AG08396 (cell line): ENCODE measurements at regions not wholly inside any gene's neighbourhood (a gene's known extent, or its start where the extent isn't known, plus 50 kb on each side); places are given as distances from the start of the nearest gene placed in this dataset.
A peak's percentile ranks its signal among the peaks of the same experiment; 100 is the strongest.

Source experiments
- DNase-seq: peaks from one replicate; pipeline ENCODE4 v3.0.0; 2012; ENCODE audit warnings: low spot score, mixed read lengths

DNA sequence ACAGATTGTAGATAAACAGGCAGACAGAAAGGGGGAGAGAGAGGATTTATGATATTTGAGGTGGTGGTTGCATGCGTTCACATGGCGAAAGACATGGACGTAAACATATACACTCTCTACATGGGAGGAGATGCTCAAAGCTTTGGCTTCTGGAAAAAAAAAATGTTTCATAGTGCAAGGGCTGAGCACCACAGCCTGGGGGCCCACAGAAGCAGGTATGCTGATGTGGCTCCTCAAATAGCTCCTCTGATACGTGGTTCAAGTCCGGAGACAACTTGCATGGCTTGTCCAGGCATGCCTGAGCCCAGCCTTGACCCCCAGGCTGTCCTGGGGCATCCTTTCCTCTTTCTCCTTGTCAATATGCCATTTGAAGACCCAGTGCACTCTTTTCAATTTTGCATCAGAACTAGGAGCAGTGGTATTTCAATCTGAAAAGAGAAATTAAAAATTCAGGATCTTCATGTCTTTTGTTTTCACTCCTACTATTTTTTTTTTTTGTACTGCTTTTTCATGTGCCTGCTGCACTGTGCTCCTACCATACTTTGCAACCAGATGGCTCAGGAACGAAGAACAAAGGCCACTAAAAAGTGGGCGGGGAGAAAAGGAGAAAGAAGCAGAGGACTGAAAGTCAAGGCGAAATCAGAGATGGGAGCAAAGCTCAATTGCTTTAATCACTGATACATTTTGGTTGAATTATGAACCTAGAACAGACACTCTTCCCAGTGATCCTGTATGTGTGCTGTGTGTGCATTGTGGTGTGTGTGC lies 495.7 kb upstream of the TCF4 start:
- DNase-seq, result no peak

DNA sequence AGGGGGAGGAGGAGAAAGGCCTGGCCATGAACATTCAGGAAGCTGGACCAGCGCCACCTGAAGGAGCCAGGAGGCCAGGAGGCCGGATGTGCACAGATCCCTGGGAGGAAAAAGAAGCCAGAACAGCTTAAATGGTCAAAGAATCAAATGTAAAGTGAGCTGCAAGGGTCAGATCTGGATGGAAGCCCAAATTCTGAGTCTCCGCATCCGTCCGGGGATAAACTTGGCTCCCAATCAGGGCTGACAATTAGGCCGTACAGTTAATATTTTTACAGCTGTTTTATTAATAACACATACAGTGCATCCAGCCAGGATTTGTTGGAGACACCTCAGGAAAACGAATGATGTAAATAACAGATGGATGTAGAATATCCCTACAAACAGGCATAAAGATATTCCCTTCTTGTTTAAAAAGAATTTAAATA lies 495.1 kb upstream of the TCF4 start:
- peak; percentile 16 for DNase-seq

DNA sequence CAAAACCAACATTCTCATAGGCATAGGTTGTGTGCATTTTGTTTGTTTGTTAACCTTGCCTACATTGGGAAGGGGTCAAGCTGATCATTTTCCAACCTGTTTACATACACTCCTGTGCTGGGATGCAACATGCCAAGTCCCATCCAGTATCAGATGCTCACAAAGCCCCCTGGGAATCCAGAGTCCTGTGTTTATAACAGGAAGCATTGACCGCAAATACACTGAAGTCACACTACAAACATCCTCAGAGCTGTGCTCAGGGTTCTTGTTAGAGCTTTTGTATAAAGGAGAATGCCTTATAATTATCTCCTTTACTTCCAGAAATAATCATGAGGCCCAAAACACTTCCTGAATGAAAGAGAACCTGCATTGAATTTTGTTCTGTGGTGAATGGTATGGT lies 488.7 kb upstream of the TCF4 start:
- no peak for DNase-seq

DNA sequence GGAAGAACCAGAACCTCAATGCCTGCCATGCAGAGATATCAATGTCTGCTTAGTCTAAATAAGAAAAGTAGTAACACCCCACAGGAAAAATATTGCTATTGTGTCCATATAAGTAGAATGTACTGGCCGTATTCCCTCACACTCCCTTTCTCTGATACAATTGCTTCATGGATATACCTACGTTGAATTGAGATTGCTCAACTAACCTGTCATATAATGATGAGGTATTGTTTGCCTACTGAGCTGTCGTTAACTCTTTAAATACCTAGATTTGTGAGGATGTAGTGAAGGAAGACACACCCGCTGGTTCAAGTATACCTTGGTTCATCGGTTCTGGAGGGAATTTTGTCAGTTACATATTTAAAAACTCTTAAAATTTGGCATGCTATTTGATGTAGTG lies 480.7 kb upstream of the TCF4 start:
- no peak for DNase-seq

DNA sequence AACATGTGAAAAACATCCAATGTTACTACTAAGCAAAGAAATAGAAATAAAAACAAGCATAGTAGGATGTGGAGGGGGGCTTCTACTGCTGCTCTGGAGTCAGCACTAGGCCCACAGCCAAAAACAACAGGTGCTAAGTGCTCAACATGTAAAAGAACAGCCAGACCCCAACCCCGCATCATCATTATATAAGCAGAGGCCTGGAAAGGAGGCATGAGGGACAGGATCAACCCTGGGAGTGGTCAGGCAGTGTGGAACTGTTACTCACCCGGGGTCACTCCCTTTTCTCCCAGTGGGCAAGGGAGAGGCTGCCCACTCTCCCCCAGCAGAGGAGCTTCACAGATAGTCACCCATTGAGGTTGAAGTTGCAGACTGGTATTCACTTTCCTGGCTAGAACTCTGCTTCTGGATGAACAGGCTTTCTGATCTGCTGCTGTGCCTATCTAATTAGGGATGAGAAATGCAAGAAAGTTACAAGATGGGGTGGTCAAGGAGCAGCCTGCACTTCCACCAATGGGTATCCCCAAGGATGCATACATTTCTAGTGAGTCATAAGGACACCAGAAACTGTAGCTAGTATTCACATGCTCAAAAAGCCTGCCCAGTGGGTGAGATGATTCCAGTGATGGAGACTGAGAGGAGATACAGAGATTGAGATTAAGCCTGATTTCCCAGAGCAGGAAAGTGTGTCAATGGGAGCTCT lies 480.1 kb upstream of the TCF4 start:
- DNase-seq, result peak; percentile 56

DNA sequence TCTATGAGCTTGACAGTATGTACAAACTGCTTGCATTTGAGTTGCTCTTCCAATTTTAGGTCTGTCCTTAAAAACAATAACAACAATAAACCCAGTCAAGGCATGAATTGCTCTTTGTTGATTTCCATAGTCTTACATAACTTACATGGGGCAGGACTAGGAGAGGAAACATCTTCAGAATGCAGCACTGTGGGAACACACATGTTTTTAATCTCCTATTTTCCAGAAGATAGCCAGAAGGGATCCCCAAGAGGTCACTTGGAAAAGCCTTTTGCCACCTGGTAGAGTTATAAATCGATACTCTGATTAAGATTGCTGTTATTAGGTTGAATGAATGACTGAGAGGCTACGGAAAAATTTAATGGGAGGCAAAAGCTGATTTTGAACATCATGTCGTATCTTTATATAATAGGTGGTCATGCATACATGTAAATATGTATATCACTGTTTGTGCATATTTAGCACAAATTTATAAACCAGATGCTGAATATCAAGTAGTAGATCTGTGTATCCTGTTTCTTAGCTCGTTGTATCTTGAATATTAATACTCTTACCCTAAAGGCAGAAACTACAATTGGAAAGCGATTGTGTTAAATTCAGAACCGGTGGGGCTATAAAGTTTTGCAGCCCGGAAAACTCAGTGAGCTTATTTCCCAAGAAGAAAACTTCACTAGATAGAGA lies 479.4 kb upstream of the TCF4 start:
- DNase-seq, result no peak

DNA sequence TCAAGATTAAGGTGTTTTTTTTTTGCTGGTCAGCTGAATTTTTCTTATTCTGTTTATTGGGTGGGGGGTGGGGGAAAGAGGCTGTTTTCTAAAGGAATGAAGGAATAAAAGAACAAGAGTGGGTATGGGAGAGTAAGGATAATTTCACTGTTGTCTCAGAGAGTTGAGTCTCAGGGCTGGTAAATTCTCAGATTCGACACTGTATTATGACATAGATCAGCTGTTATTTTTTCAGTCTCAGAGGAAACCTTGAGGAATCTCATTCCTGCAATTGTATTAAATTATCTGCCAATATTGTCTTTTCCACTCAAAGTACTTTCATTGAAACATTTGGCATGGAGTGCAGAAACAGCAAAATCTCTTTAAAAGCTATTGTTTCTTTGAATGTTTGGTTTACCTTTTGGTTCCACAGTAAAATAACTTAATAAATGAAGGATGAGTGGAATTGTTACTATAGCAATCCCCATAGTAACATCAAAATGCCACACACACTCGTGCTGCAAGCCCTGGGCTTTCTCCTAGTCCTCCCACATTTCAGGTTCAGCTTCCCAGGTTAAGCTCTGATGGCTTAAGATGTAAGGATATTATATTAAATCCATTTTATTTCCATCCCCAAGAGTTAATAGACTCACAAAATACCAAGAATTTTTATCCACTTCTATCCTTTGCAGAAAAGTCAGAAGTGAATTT lies 478.7 kb upstream of the TCF4 start:
- no peak for DNase-seq

DNA sequence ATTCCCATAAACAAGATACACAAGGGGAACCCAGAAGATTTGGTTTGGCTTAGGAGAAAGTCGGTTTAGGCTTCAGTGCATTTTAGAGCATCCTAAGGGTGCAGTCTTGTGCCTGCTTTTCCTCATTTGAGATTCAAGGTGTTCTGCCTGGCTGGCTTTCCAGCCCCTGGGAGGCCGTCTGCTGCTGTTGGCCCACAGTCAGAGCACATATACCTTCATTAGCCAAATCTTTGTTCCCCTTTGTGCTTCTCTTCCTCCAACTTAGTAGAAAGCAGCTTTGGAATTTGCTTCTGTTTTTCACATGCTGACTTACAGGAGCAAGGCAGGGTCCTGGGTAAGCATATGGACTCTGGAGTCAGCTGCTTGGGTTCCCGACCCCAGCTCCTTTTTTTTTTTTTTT lies 477.1 kb upstream of the TCF4 start:
- DNase-seq, result no peak

DNA sequence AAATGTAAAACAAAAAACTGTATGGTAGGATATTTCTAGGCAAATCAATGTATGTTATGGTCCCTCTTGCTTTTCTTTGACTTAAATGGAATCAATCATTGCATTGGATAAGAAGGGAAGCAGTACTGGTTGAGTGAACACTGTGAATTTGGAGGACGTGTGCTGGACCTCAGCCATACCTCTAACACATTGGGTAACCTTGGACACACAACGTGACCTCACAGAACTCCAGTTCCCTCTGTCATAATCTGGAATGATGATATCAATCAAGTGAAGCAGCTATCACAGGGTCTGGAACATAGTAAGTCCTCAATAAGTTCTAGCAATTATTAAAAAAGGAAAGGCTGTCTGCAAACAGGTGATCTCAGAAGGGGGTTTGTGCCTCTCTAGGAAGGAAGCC lies 474.9 kb upstream of the TCF4 start:
- no peak for DNase-seq

DNA sequence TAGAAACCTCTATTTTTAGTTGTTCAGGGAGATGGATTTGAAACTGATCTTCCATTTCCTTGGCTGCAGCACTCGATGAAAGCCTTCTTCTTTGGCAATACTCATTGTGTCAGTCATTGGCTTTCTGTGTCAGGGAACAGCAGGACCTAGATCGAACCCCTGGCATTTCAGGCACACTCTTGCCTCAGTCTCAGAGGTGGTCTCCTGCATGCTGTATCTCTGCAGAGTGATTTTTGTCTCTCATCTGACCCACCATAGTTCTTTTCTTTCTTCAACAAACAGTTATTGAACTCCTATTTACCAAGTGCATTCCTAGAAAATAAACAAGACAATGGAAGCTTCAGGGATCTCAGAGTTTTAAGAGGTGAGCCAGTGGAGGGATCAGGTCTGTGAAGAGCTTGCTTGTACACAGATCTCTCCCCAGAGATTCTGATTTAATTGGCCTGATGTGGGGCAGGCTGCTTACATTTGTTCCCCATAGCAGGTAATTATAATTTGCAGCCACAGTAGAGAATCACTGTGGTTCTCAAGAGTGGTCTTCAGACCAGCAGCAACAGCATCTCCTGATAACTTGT lies 473.1 kb upstream of the TCF4 start:
- no peak for DNase-seq

DNA sequence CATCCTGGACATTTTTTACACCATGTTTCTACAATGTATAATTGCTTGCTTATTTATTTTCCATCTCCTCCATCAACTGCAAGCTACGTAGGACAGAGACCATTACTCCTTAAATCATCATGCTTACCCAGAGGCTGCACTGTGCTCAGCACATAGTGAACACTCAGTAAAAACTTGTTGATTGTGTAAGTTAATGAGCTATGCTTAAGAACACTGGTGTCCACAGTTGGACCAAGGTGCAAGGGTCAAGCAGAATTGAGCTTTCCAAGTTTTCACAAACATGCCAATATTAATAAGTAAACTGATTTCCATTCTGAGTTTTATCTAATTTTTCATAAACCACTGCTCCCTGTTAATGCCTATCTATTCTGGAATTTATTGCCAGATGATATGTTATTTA lies 464.2 kb upstream of the TCF4 start:
- DNase-seq, result no peak

DNA sequence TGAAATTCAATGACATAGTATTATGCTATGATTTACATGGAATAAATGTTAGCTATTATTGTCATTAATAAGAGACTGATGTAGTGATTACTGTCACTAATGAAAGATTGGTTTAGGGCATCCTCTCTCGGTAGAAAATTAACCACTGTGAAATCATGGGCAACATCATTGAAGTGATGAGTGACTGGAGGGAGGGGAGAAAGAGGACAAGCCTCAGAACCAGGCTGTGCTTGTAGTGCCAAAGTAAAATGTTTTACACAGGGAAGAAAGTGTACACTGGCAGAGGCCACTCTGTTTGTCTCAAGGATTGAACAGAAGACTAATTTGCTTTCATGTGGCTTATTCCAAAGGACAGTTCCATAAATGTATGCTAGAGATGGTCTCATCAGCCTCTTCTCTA lies 456.2 kb upstream of the TCF4 start:
- DNase-seq, result no peak

DNA sequence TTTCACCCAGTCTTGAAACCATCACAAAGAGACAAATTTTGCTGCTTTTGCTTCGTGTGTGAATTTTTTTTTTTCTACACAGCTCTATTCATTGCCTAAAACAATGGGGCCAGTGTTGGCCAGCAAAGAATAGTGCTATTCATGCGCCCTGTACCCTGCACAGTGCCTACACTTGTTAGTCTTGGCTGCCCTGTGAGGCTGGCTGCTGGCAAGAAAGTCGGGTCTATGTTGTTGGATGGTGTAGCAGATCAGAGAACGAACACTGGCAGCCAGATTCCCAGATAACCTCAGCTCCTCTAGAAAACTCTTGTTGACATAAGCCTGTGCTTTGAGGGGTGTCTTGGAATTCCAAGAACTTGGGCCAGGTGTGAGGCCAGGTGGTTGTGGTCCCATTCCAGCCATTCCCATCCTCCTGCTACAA lies 455.7 kb upstream of the TCF4 start:
- no peak for DNase-seq

DNA sequence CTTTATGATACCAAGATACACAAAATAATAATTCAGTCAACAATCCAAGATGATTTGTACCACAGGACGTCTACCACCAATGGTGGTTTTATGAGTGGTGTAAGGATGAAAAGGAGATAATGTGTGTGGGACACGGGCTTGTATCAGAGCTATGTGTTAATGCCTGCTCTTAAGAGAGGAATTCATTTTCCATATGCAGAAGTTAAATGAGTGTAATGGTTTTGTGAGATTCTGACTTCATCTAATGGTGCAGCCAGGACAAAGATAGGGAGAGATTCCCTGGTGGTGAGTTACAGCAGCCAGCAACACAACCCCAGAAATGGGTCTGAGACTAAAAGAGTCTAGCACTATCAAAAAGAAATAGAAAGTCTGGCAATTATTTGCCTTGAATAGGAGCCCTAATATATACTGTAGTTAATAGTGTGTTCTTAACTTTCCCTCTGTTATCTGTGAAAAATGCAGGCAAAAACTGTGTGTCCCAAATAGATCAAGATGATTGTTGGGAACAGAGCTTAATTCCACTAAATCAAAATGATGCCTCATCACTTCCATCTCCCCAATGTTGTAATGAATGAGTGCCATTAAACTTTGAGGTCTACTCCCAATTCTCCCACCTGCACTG lies 455.0 kb upstream of the TCF4 start:
- no peak for DNase-seq

DNA sequence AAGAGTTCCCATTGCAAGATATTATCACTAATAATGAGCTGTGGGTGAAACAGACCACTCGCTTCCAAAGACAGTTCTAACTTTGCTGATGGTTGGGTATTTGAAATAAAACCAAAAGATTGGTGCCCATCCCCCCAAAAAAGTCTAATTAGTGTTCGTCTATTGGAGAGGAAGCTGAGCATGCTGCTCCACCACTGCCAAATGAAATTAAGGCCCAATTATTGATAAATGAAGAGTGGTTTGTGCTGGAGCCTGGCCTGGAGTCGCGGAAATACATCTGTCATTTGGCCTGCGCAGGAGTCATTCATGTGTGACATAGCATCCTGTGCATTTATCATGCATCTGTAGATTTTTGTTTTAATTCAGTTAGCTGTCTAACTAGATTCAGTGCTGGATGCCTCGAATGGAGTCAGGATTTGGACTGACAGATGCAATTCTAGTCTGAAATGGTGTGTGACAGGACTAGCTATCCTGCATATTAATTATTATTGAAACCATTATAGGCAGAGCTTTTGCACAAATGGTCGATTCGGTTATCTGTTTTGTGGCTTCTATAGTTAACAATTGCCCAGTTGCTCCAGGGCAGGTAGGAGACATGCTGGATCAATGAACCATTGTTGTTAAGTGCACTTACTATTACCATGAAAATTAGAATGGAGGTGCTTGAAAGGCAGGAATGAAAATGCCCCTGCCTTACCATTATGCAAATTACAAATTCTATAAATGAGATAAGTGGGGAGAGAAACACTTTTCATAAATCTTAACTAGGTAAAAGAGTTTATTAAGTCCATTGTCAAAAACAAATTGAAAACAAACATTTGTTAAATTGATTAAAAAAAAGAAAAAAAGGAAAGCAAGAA lies 450.4 kb upstream of the TCF4 start:
- no peak for DNase-seq

DNA sequence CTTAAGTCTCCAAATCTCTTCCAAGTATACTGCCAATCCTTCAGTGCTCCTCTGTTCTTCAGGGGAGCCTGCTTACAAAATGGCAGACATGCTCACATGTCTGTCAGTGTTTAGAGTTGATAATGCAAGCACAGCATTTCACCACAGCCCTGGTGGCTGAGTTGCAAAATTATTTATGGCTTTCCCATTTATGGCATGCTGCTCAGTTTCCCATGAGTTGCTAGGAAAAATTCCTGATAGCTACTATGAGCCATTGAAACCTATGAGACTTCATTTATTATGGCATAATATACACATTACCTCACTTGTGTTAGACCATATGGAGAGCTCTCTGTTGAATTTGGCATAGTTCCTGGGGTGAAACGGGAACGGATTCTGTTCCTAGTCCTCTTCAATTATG lies 448.7 kb upstream of the TCF4 start:
- no peak for DNase-seq

DNA sequence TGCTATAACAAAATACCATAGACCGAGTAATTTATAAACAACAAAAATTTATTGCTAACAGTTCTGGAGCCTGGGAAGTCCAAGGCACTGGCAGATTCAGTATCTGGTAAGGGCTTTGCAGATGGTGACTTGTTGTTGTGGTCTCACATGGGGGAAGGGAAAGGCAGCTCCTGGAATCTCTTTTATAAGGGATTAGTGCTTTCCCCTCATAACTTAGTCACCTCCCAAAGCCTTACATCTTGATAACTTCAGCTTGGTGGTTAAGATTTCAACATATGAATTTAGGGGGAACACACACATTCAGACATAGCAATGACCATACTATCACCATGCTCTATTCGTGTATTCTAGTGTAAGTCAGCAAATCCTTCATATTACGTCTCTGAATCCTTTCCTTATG lies 447.6 kb upstream of the TCF4 start:
- DNase-seq, result no peak

DNA sequence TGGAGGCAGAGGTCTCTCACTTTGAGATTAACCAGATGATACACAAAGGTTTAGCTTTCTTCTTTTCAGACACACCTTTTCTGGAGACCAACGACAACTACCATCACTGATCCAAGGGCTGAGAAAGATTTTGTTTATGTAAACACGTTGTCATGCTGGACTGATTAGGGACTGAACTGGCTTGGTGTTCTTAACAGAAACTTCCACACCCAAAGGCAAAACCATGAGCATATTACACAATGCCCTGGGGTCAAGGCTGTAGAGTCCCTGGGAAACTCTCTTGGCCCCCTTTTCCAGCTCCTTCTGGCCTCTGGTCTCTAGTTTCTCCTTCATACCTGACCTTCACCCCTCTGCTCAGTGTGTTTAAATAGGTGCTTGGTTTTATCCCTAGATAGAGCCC lies 447.0 kb upstream of the TCF4 start:
- DNase-seq, result no peak

DNA sequence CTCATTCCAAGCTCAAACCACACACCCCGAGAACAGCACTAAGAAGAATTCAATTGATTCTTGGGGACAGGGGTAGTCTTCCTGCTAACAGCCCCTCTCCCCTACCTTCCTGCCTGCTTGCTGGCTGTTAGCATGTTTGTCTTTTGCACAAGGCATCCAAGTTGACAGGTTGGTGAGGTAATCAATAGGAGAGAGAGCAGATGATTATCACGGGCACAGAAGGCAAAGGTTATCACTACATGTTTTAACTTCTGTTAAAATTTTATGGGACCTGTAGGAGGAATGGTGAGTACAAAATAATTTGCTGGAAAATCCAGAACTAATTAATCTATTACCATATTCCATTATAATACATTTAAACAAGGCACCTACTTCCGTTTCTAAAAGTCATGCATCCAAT lies 442.1 kb upstream of the TCF4 start:
- no peak for DNase-seq

DNA sequence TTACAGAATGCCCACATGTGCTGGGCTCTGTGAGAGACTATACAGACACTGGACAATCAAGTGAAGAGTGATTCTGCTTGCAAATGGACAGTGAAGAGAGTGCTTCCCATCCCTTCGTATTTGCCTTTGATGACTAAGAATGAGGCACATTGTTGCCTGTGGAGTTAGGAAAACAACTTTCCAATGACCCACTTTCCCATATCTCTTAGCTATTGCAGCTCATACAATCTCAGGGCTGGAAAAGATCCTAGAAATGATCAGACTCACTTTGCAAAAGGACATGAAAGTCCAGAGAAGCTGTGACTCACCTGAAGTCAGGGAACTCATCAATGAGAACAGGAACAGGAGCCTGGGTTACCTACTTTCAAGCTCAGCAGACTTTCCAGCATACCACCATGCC lies 440.5 kb upstream of the TCF4 start:
- no peak for DNase-seq

DNA sequence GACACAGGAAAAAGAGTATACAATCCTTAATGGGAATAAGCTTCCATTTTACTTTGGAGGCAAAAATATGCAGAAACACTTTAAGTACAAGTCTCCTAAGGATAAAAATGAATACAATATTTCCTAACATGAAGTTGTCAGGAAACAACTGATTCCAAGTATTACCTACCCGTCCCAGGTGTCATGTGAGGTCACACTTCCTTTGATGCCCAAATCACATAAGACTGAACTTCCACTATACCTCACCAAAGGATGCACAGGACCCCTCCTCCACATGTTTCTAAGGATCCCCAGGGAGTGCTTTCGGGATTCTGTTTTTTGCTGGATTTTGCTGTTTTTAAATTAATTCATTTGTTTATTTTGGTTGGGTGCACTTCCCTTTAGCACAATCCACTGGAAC lies 438.5 kb upstream of the TCF4 start:
- DNase-seq, result no peak
